ENCODE measurements at regions not wholly inside any gene's neighbourhood (a gene's known extent, or its start where the extent isn't known, plus 50 kb on each side); places are given as distances from the start of the nearest gene placed in this dataset. TPM values are rescaled to one million over a fixed set of nuclear protein-coding genes. Genes with fewer than 3 reads are reported as not detected.

GRCh38 chr14:36227344-36227743 lies 50.8 kb upstream of the PTCSC3 start:
- H3K4me3 ChIP-seq (ENCODE audit: low read depth, low read length) = no peak overlapping the region
- DNase-seq (ENCODE audit: low read depth) = no peak
- TF ChIP-seq CTCF (IDR thresholded peaks at IDR 0.05; ENCODE audit: insufficient read depth, low read depth, low read length) = no peak

Small RNA genes in the stretch of these regions (small RNA-seq; reads per million reads assigned to genes)
- not detected for gene RN7SKP21

Data from fibroblast of villous mesenchyme (primary cell).